ENCODE measurements at regions not wholly inside any gene's neighbourhood (a gene's known extent, or its start where the extent isn't known, plus 50 kb on each side); places are given as distances from the start of the nearest gene placed in this dataset.

DNA sequence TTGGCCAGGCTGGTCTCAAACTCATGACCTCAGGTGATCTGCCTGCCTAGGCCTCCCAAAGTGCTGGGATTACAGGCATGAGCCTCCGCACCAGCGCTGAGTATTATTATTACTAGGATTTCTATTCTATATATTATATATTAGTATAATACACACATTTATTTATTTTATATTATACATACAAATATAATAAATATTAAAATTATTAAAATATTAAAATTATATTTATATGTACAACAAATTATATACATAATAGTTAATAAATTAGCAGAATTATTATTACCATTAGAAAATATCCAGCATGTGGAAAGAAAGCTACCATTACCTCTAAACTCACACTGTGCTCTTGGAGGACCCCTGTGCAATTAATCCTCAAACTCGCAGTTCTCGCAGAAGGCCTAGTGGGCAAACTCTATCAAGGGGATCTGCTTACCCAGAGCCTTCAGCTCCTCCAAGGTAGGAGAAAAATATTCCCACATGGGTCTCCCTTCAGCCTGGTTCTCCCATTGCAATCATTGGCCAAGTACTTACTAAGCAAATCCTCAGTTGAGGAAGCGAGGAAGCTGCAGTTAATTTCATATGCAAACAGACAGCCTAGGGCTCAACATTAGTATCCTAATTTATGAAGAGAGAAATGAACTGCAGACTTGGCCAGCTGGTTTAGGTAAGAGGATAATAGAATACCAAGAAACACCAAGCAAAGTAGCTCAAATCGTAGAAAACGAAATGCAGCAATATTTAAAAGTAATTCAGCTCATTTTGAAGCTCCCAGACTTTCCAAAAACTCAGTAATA lies 241.4 kb upstream of the IRX5 start:
- no peak overlapping the region for H3K4me2 ChIP-seq
- no peaks in the 10 kb centered on the region for H3K79me2 ChIP-seq (ENCODE audit: insufficient read depth, low read depth)
- no peak overlapping the region for H3K9ac ChIP-seq
- H2AFZ ChIP-seq (ENCODE audit: low read depth) = no peak overlapping the region
- H3K36me3 ChIP-seq (ENCODE audit: insufficient read depth) = no peaks in the 10 kb centered on the region
- no peaks in the 10 kb centered on the region for H4K20me1 ChIP-seq (ENCODE audit: insufficient read depth)
- H3K4me1 ChIP-seq (ENCODE audit: low read depth, poor library complexity, severe bottlenecking) = no peaks in the 10 kb centered on the region
- TF ChIP-seq, protein P1, sequence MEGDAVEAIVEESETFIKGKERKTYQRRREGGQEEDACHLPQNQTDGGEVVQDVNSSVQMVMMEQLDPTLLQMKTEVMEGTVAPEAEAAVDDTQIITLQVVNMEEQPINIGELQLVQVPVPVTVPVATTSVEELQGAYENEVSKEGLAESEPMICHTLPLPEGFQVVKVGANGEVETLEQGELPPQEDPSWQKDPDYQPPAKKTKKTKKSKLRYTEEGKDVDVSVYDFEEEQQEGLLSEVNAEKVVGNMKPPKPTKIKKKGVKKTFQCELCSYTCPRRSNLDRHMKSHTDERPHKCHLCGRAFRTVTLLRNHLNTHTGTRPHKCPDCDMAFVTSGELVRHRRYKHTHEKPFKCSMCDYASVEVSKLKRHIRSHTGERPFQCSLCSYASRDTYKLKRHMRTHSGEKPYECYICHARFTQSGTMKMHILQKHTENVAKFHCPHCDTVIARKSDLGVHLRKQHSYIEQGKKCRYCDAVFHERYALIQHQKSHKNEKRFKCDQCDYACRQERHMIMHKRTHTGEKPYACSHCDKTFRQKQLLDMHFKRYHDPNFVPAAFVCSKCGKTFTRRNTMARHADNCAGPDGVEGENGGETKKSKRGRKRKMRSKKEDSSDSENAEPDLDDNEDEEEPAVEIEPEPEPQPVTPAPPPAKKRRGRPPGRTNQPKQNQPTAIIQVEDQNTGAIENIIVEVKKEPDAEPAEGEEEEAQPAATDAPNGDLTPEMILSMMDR (conservative IDR thresholded peaks at IDR 0.05; ENCODE audit: low read depth, low read length) = no peak
- H3K4me3 ChIP-seq (IDR thresholded peaks at IDR 0.05; ENCODE audit: insufficient read depth, low read depth, low read length) = no peak overlapping the region
- no peaks in the 10 kb centered on the region for H3K27me3 ChIP-seq (ENCODE audit: insufficient read depth, low read depth)
- no peak overlapping the region for H3K27ac ChIP-seq

DNA sequence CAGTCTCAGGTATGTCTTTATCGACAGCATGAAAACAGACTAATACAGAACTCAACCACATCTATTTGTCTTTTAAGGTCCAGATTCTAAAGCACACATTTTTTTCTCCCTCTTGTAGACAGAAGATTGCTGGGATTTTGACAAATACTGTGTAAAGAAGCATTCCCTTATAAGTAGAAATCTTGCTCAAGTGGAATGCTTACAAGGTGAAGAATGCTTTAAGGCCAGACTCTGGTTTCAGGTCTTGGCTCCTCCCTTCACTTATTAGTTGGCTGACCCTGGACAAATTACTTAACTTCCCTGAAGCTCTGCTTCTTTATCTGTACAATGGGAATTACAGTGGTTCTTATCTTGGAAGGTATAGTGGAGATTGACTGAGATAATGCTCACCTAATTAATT lies 242.3 kb upstream of the IRX5 start:
- H3K4me2 ChIP-seq = no peak overlapping the region
- H2AFZ ChIP-seq (ENCODE audit: low read depth) = no peak overlapping the region
- H3K27me3 ChIP-seq (ENCODE audit: insufficient read depth, low read depth) = no peaks in the 10 kb centered on the region
- no peak overlapping the region for H3K4me3 ChIP-seq (IDR thresholded peaks at IDR 0.05; ENCODE audit: insufficient read depth, low read depth, low read length)
- H3K79me2 ChIP-seq (ENCODE audit: insufficient read depth, low read depth) = no peaks in the 10 kb centered on the region
- no peaks in the 10 kb centered on the region for H3K4me1 ChIP-seq (ENCODE audit: low read depth, poor library complexity, severe bottlenecking)
- H3K27ac ChIP-seq = no peak overlapping the region
- no peak overlapping the region for H3K9ac ChIP-seq
- TF ChIP-seq, protein P1 (conservative IDR thresholded peaks at IDR 0.05; ENCODE audit: low read depth, low read length) = no peak
- H4K20me1 ChIP-seq (ENCODE audit: insufficient read depth) = no peaks in the 10 kb centered on the region
- H3K36me3 ChIP-seq (ENCODE audit: insufficient read depth) = no peaks in the 10 kb centered on the region

DNA sequence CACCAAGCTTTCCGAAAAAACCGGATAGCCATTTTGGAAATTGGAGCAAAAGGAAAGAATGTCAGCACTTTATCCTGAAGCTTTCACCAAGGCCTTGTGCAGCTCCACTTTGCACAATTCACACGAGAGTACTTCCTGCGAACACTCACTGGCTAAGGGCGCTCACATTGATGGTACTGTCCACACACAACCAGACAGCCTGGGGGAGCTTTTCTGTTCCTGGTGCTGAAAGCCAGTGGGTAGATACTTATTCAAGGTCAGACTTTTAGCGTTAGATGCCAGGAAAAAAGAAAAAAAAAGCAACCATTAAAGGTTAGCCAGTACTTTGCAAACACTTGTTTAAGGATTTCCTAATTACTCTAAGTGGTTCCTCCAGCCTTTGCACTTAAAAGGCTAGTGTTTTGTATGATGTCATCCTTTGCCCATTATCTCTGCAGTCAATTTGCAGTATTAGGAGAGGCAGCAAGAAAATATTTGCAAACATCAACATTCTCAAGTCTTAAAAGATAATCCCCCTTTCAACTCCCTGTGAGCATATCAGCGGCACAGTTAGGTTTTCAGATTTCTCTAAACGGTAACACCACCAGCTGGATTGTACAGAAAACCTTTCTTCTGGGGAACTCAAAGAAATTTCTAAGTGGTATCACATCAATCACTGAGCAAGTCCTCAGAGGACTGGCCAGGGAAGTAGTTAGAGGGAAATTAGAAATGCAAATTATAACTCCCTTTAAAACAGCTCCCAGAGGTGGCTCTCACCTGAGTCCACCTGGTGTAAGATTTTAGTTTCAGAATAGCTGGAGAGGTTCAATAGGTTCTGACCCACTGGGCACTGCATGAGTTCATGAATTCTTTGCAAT lies 243.4 kb upstream of the IRX5 start:
- Histone ChIP-seq H3K79me2 (ENCODE audit: insufficient read depth, low read depth) (no peaks in the 10 kb centered on the region), H3K27me3 (ENCODE audit: insufficient read depth, low read depth) (no peaks in the 10 kb centered on the region), H4K20me1 (ENCODE audit: insufficient read depth) (no peaks in the 10 kb centered on the region), H3K4me1 (ENCODE audit: low read depth, poor library complexity, severe bottlenecking) (no peaks in the 10 kb centered on the region), H3K36me3 (ENCODE audit: insufficient read depth) (no peaks in the 10 kb centered on the region), H3K4me2 (no peak overlapping the region), H3K27ac (no peak overlapping the region), H2AFZ (ENCODE audit: low read depth) (no peak overlapping the region), H3K9ac (no peak overlapping the region), H3K4me3 (IDR thresholded peaks at IDR 0.05; ENCODE audit: insufficient read depth, low read depth, low read length) (no peak overlapping the region)
- TF ChIP-seq, protein P1 (conservative IDR thresholded peaks at IDR 0.05; ENCODE audit: low read depth, low read length) = no peak

DNA sequence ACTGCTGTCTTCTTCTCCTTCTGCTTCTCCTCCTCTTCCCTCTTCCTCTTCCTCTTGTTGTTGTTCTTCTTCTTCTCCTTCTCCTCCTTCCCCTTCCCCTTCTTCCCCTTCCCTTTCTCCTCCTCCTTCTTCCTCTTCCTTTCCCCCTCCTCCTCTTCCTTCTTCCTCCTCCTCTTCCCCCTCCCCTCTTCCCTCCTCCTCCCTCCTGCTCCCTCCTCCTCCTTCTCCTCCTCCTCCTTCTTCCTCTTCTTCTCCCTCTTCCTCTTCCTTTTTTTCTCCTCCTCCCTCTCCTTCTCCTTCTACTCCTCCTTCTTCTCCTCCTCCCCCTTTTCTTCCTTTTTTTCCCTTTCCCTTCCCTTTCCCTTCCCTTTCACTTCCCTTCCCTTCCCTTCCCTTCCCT lies 245.0 kb upstream of the IRX5 start:
- Histone ChIP-seq H3K27me3 (ENCODE audit: insufficient read depth, low read depth) (no peaks in the 10 kb centered on the region), H3K4me2 (no peak overlapping the region), H3K4me1 (ENCODE audit: low read depth, poor library complexity, severe bottlenecking) (no peaks in the 10 kb centered on the region), H2AFZ (ENCODE audit: low read depth) (no peak overlapping the region), H3K9ac (no peak overlapping the region), H3K36me3 (ENCODE audit: insufficient read depth) (no peaks in the 10 kb centered on the region), H3K4me3 (IDR thresholded peaks at IDR 0.05; ENCODE audit: insufficient read depth, low read depth, low read length) (no peak overlapping the region), H4K20me1 (ENCODE audit: insufficient read depth) (no peaks in the 10 kb centered on the region), H3K79me2 (ENCODE audit: insufficient read depth, low read depth) (no peaks in the 10 kb centered on the region), H3K27ac (no peak overlapping the region)
- TF ChIP-seq, protein P1 (conservative IDR thresholded peaks at IDR 0.05; ENCODE audit: low read depth, low read length) = no peak
